ENCODE measurements at regions not wholly inside any gene's neighbourhood (a gene's known extent, or its start where the extent isn't known, plus 50 kb on each side); places are given as distances from the start of the nearest gene placed in this dataset.

DNA sequence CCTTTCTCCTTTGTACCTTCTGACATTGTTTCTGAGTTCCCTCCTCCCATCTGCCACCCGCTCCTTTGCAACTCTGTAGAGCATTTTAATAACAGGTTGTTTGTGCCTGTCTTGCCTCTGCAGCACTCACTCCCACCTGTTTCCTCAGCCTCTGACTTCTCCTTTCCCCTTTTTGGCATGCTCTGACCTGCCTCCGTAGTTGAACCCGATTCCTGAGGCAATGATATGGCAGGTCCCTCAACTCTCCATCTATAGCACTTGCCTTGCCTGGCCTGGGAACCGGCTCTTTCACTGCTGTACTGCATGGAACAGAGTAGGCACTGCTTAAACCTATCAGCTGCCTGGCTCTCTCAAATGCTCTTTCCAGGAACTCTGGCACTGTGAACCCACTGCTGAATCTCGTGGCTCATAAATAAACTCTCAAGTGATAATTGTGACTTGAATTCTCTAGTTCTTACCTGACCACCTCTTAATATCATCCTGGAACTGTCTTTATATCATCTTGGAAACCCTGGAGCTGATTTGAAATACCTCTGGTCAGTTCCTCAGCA is 50.3 kb downstream of the UTRN start:
- DNase-seq = no peak

DNA sequence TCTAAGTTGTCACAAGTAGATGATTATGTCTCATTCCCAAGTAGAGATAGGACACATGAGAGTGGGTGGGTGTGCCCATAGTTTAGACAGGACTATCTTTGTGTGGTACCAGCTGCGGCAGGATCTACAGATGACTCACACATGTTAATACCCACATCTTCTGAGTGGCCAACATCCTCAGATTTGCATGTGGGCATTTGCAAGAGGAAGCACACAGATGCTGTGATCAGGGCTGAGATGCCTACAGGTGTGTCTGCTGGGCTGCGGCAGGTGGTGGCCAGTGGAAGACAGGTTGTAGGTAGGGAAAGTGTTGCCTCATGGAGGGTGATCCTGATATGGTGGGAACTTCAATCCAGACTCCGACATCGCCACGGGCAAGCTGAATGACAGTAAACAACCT is 50.8 kb downstream of the UTRN start:
- peak; percentile 64 for DNase-seq

DNA sequence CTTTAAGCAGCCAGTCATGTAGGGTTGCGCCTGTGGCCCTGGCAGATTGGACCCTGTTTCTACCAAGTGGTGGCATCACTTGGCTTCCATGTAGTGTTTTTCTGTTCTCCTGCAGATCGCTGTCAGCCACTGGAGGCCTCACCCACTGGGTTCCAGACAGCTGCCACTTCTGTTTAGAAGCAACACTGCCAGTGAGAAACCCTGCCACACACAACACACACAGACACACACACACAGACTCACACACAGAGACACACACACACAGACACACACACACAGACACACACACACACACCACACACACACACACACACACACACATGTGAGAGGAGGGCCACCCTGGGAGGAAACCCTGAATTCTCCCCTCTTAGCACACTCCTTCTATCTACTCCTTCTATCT is 51.8 kb downstream of the UTRN start:
- DNase-seq = no peak

DNA sequence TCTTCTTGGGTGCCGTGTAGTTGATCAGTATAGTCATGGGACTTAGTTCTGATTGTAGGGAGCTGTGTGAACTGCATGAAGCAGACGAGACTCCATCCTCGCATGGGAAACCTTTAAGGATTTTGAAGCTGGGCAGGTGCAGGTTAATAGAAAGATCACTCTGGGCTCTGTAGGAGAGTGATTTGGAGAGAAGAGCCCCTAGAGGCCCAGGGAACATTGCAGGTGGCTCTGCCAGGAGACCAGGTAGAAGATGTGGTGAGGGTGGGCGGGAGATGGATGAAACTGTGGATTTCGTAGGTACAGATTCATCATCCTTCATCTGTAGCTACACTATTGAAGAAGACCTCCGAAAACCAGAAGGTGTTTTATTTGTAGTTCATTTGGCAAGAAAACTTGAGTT is 53.3 kb downstream of the UTRN start:
- no peak for DNase-seq

DNA sequence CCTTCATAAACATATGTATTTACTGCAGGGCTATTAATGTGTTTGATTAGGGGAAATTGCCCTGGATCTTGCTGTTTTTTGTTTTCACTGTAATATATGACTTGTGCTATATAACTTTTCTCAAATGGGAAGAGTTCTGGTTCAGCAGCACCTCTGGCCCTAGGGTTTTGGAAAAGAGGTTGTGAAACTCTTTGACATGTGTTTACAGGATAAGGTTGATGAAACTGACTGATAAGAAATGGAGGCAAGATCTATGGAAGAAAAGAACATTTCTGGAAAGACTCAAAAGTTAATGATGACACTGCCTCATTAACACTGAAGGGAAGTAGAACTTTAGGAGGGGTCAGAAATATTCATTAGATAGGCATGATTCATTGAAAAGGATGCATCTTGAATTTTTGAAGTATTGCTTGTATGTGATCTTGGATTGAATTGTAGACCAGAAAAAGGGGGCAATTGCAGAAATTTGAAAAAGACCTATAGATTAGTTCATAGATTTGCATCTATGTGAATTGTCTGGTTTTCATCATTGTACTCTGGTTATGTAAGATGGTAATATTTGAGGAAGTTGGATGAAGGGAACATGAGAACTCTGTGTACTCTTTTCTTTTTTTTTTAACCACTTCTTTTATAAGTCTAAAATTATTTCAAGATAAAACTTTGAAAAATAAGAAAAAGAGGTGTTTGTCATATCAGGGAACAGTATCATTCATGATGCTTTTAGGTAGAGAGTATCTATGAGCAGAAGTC is 54.0 kb downstream of the UTRN start:
- DNase-seq = no peak

DNA sequence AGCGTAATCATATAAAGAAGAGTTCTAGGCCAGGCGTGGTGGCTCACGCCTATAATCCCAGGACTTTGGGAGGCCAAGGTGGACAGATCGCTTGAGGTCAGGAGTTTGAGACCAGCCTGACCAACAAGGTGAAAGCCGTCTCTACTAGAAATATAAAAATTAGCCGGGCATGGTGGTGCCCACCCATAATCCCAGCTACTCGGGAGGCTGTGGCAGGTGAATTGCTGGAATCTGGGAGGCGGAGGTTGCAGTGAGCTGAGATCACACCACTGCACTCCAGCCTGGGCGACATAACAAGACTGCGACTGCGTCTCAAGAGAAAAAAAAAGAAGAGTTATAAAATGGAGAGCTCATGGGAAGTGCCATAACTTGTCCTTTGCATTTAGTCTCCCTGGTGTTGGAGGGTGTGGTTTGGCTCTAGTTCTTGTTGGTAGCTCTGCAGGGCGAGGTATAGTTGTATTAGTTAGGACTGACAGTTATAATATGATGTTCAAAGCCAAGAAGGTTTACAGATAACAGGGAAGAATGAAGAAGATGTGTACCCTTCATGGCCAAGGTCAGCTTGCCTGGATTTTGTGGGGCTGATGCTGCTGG is 54.8 kb downstream of the UTRN start:
- DNase-seq = peak; percentile 23

DNA sequence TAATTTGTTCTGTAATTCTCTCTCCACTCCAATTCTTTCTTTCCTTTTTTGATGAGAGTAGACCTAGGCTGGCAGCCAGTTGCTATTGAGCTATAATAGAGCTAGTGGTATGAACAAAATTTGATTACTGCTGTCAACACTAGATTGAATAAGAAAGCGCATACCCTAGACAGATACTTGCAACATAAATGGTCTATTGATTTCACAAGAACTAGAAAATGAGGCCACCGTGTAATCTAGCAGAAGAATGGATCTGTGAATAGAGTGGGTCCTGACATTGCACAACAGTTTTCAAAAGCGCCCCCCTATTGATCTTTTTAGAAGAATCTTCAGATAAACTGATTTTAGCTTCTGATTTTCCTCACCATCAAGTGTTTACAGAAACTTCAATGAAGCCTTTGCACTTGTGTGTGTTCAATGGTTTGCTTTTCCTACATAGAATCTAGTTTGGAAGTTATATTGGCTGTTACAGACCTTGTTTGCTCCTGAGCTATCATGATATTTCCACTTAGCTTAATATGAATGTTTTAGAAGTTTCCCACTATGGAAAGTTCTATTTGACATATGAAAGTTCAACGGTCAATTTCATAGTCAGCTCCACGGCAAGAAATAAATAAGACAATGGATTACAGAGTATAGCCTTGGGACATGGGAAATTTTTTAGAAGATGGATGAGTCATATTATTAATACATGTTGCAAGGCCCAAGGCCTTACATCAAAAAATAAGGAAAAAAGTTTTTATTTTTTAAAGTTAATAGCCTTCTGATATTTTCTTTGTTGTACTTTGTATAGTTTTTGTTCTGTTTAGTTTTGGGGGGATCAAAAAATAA is 55.6 kb downstream of the UTRN start:
- DNase-seq = no peak

DNA sequence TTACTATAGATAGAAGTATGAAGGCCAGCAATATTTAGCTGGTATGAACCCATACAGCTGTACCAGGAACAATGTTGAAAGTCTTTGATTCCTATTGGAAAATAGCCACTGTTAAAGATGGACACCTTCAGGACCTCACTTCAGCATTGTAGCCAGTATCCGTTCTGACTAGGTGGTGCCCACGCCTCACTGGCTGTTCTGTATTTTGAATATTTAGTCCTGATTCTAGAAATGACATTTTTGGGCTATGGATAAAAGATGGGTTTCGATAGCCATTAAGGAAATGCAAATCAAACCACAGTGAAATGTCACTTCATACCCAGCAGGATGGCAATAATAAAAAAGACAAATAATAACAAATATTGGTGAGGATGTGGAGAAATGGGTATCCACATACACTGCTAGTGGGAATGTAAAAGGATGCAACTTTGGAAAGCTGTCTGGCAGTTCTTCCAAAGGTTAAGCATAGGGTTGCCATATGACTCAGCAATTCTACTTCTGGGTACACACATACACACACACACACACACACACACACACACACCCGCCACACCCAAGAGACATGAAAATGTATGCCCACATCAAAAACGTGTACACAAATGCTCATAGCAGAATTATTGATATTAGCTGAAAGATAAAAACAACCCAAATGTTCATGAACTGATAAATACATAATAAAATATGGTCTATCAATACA is 56.8 kb downstream of the UTRN start:
- peak; percentile 38 for DNase-seq

DNA sequence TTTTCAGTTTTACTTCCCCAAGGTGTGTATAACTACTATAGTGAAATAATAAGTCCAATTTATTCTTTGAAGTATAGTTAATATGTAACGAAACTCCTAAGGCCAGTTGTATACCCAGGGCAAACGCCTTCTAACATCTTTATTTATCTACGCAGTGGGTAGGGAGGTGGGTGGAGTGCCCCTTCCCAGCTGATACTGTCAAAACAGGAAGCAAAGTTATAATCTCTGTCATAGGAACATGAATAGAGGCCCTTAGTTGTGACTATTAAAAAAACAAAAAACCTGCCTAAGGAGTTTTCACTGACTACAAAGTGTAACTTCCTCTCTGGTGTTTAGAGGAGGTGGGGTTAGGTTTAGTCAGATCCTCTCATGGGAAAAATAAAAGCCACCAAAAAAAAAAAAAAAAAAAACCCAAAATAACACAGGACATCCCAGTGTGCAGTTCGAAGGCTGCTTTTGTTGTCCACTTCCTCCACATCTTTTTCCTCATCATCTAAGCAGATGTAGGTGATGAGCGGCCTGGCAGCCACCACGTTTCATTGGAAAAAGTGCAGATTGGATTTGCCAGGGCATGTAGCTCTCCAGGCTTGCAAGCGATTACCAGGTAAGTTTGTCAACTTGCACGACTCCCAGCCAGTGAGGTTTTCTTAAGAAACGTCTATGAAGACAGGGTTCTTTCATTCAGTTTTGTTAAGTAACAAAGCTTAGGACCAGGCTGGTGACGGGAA is 58.7 kb downstream of the UTRN start:
- peak; percentile 61 for DNase-seq

DNA sequence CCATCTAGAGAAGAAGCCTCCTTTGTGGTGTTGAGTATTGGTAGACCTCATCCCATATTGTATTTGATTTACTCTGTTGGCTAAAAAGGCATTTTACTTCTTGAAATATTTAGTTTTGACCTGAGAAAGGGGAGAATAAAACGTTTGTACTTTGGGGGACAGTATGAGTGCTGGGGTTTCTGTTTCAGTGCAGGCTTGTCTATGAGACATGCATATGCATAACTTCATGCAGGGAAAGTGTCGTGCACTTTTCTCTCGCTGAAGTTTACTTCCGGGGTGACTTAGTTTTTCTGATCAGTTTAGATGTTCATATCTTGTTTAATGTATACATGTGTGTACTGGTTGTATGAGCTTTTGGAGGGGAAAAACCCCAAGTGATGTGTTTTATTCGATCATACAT is 59.5 kb downstream of the UTRN start:
- DNase-seq = peak; percentile 50

DNA sequence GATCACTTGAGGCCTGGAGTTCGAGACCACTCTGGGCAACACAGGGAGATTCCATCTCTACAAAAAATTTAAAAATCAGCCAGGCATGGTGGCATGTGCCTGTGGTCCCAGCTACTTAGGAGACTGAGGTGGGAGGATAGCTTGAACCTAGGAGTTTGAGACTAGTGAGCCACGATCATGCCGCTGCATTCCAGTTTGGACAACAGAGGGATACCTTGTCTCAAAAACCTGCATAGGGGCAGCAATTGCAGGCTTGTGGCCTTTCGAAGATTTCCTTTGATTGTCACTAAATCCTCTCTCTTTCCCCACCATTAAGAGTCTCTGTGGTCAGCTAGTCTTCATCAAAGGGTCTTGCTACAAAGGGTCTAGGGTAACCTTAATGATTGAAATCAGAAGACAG is 60.3 kb downstream of the UTRN start:
- DNase-seq = no peak

DNA sequence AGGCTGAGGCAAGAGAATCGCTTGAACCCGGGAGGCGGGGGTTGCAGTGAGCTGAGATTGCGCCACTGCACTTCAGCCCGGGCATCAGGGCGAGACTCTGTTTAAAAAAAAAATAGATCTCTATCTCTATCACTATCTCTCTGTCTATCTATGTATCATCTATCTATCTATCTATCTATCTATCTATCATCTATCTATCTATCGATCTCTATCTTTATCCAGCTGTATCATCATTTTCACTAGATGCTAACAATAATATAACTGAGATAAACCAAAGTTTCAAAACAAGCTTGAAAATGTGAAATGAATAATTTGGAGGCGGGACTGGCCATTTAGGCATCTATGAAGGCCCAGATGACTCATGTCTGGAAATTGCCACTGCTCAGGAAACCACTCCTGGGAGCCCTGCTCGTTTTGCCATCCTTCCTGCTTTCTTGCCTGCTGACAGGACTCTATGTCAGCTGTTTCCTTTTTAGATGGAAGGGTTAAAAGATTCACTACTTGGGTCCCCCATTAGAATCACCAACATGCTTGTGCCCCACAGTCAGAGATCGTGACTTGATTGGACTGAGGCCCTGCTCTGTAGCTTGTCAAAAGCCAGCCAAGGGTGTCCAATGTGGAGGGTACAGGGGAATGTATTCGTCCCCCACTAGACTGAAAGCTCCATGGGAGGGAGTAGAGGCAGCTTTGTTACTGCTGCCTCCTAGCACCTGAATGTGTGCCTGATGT is 61.7 kb downstream of the UTRN start:
- DNase-seq = no peak

DNA sequence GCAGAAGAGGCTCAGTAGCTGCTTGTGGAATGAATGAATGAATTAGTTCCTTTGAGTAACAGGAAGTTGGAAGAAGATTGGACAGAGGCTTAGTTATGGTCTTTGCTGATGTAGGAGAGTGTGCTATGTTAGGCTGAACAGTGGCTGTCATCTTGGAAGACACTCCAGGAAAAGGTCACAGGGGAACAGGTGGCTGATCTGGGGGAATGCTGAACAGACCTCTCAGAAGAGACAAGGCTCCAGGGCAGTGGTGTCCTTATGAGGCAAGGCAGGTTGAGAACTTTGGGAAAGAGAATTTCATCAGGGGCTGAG is 62.3 kb downstream of the UTRN start:
- no peak for DNase-seq

DNA sequence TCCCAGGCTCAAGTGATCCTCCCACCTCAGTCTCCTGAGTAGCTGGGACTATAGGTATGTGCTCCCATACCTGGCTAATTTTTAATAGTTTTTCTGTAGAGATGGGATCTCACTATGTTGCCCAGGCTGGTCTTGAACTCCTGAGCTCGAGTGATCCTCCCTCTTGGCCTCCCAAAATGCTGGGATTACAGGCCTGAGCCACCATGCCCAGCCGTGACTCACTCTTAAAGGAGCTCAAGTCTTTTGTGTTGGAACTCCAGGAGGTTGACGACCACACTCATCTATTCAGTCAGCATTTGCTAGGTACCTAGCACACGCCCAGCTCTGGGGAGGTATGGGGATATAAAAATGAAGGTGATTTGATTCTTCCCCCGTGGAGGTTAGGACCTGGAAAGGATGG is 62.8 kb downstream of the UTRN start:
- no peak for DNase-seq

DNA sequence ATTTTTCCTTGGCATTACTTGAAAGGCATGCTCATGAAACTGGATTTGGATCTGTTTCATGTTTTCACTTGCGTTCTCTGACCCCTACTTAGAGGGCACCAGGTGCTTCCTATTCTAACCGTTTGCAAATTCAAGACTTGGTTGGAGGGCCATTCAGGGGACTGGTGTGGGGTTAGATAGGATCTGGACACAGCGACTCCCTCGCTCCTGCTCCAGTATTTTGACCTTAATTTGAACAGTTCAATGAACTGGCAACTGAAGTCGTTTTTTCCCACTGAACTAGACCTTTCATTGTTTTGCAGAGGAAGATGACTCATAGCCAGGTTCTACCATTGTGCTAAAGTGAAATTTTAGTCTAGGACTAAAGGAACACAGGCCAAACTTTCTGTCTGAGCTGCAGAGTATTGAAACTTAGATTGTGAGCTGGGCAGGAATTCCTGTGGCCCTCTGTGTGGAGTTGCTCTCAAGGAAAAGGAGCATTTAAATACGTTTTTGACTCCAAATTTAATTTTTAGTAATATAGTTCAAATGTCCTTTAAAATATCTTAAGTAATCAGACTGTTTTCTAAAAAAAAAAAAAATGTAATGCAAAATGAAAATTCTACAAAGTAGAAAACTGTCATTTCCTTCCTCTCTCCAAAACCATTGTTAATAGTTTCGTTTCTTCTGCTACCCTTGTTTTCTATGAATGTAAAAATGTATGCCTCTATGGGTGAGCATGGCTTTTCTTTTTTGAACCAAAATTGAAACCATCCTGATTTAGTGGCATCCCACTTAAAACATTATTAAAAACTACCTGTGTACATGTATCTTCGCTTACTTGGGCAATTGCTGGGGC is 64.8 kb downstream of the UTRN start:
- peak; percentile 57 for DNase-seq

DNA sequence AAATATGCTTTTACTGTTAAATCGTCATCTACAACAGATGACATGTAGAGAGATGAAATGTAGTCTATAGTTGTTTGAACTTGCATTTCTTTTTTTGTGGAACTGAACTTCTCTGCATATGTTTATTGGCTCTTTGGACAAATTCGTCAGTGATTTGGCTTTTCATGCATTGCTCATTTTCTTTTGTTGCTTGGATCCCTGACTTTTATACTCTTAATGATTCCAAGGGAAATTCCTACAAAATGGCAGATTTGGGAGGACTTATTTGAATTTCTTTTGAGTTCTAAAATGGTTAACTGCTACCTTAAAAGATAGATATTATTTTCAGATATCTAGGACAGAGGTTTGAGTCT is 65.4 kb downstream of the UTRN start:
- peak; percentile 20 for DNase-seq

DNA sequence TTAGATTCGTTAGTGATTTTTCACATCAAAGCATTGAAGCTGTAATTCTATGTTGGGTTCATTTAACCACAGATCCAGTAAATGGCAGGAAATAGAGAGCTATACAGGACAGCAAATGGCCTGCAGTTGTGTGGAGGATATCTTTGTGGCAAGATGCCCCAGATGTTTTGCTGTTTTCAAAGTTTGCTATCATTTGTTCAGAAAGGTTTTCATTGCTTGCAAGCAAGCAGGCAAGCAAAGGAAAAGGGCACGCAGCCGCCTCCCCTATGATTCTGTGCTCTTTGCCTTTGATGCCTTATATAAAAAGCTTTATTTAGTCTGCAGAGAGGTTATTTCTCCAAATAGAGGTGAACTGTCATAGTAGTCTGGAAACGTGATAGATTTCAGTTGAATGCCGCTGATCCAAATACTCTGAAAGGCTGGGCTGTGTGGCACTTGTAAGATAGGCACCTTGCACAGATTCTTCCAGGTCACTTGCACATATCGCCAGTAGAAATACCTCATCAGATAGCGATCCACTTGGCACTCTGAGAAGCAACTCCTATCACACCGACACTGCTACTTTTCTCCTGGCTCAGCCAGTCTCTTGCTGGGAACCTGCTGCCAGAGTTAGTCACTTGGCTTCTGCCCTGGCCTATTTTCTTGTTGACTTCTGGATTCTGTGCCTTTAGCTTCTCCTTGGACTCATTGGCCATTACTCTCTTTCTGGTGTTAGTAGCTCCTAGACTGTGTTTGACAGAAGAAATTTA is 66.4 kb downstream of the UTRN start:
- DNase-seq = peak; percentile 63

DNA sequence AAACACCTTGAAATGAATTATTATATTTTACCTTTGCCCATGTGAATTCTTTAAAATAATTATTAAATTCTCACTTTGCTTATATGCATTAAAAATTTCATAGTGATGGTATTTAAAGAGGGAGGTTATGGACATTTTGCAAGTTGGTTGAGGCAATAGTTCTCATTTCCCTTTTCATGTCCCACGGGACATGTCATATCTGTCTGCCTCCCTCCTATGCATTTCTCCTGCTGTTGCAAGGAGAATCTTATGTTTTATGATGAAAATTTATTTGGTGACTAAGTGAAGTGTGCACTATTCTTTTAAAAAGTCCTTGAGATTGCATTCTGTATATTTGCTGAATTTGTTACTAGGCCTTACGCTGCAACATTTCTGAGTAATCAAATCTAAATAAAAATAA is 67.2 kb downstream of the UTRN start:
- no peak for DNase-seq

DNA sequence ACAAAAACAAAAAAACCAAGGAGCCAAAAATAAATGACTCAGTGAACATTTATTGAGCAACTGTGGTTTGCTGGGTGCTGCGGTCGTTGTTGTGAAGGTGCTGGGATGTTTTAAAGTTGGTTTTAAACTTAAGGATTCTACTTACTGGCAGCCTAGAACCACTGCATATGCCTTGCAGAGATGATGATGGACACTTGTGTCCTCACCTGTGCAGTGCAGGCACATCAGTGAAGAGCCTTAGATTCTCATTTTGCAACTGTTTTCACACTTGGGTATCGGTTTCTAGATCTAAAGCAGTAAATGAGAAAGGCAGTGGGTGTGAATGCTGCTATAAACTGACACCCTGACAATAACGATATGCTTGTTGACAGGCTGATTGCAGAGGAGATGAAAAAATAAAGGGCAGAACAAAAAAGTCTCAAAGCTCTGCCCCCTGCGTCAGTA is 68.8 kb downstream of the UTRN start:
- no peak for DNase-seq

DNA sequence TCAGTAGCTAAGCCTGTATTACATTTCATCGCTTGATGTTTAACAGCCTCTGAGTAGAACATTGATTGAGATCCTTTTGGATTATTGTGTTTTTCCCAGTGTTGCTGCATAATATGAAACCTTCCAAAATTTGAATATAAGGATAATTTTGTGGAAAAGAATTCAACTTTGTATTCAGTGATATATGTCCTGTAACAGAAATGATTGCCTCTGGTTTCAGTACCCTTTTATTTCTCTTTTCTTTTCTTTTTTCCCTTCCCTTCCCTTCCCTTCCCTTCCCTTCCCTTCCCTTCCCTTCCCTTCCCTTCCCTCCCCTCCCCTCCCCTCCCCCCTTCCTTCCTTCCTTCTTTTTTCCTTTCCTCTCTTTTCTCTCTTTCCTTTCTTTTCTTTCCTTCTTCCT is 74.6 kb downstream of the UTRN start:
- DNase-seq = no peak
